ENCODE measurements at regions not wholly inside any gene's neighbourhood (a gene's known extent, or its start where the extent isn't known, plus 50 kb on each side); places are given as distances from the start of the nearest gene placed in this dataset.

DNA sequence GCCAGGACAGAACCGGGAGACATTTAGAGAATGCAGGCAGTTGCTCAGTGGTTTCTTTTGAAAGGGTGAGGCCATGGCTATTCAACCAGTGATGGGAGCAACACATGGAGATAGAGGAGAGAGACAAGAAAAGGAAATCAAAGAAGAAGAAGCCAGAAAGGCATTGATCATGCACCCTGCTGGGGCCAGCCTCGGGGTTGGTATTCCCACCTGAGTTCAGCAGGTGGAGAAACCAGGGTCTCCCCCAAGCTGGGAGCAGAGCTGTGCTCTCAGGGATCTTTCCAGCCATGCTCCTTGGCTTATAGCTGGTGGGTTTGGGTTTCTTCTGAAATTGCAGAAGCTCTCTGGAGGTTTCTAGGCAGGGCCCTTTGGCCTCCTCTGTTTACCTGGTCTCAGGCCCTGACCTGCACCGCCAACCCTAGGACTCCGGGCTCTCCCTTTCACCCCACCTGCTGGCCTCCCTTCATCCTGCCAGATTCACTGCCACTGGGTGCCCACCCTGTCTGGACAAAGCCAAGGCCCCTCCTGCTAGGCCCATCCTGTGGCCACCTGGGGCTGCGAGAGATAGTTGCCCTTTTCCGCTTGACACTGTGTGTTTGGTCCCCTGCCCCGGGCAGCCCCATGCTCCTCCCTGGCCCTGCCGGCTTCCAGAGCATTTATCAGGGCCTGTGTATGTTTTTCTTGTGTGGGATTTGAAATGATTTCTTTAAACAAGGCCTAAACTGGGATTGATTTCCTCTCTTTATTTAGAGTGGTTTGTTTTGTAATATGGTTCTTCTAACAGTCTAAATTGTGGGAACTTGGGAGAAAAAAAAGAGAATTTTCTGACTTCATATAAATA is 126.7 kb downstream of the DDX1 start:
- H3K4me1 ChIP-seq, result no peaks in the 10 kb centered on the region
- no peak for TF ChIP-seq POLR2A (IDR thresholded peaks at IDR 0.05)
- TF ChIP-seq, protein P1, sequence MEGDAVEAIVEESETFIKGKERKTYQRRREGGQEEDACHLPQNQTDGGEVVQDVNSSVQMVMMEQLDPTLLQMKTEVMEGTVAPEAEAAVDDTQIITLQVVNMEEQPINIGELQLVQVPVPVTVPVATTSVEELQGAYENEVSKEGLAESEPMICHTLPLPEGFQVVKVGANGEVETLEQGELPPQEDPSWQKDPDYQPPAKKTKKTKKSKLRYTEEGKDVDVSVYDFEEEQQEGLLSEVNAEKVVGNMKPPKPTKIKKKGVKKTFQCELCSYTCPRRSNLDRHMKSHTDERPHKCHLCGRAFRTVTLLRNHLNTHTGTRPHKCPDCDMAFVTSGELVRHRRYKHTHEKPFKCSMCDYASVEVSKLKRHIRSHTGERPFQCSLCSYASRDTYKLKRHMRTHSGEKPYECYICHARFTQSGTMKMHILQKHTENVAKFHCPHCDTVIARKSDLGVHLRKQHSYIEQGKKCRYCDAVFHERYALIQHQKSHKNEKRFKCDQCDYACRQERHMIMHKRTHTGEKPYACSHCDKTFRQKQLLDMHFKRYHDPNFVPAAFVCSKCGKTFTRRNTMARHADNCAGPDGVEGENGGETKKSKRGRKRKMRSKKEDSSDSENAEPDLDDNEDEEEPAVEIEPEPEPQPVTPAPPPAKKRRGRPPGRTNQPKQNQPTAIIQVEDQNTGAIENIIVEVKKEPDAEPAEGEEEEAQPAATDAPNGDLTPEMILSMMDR (IDR thresholded peaks at IDR 0.05), result no peak
- no peaks in the 10 kb centered on the region for H3K36me3 ChIP-seq
- 74 to 83% methylated on average over 8 of the region's 8 CpGs for WGBS, 2 donors
- H3K27me3 ChIP-seq, result no peaks in the 10 kb centered on the region
- H3K9me3 ChIP-seq, result no peaks in the 10 kb centered on the region
- H3K27ac ChIP-seq, result no peak overlapping the region
- no peak overlapping the region for H3K4me3 ChIP-seq (replicated peaks in 1 of 3)
- intact Hi-C loops (cut with DNase I), result no loop called here
- DNase-seq, result no peak

DNA sequence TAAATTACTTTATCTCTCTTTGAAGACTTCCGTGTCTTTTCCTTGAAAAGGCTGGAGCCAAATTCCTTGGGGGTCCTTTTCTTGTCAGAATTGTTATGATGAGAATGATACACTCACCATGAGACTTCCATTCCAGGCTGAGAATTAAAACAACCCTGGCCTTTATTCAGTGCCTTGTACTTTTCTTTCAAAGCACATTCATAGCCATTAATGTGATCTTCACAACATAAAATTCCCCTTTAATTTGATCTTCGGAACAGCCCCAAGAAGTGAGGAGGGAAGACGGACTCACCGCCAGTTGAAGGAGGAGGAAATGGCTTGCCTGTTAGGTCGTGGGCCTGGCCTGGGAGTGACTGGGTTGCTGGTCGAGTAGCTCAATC is 127.3 kb downstream of the DDX1 start:
- no peak for DNase-seq
- H3K4me1 ChIP-seq, result no peaks in the 10 kb centered on the region
- no peak overlapping the region for H3K27ac ChIP-seq
- no peaks in the 10 kb centered on the region for H3K36me3 ChIP-seq
- TF ChIP-seq, protein P1 (IDR thresholded peaks at IDR 0.05), result no peak
- TF ChIP-seq POLR2A (IDR thresholded peaks at IDR 0.05), result no peak
- H3K4me3 ChIP-seq (replicated peaks in 1 of 3), result no peak overlapping the region
- intact Hi-C loops (cut with DNase I), result no loop called here
- WGBS, 2 donors, result 79 to 86% methylated on average over 6 of the region's 6 CpGs
- no peaks in the 10 kb centered on the region for H3K27me3 ChIP-seq
- no peaks in the 10 kb centered on the region for H3K9me3 ChIP-seq

DNA sequence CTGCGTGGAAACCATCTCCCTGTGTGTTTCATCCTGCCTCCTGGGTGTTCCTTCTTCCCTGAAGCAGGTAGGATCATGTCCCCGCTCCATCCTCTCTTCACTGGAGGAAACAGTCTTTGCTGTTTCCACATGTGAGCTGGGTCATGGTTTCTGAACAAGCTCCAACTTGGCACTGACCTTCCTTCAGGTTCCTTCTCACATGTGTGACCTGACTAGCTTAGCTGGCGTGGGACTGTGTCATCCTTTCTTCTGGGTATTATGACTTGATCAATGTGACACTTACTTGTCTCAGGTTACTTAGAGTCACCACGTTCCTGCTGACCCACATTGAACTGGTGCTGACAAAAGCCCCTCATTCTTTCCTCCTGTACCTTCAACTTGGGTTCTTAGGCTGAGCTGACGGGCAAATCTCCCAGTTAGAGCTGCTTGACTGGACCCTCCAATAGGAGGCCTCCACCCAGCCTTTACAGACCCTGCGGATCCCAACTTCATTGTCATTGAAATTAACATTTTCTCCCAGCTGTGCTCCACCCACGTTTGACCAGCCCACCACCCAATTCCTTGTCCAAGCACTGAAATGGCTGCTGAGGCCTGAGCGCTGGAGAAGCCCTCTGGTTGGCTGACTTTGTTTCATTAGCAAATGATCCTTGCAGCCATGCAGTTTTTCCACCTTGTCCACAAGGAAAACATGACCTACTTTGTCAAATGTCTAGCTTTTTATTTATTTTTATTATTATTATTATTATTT is 128.1 kb downstream of the DDX1 start:
- Histone ChIP-seq H3K4me1 (no peaks in the 10 kb centered on the region), H3K9me3 (no peaks in the 10 kb centered on the region), H3K36me3 (no peaks in the 10 kb centered on the region), H3K27me3 (no peaks in the 10 kb centered on the region), H3K4me3 (replicated peaks in 1 of 3) (no peak overlapping the region), H3K27ac (no peak overlapping the region)
- DNase-seq, result no peak
- TF ChIP-seq, protein P1 (IDR thresholded peaks at IDR 0.05), result no peak
- TF ChIP-seq POLR2A (IDR thresholded peaks at IDR 0.05), result no peak
- WGBS, 2 donors, result 85 to 86% methylated on average over 8 of the region's 8 CpGs
- intact Hi-C loops (cut with DNase I), result no loop called here

DNA sequence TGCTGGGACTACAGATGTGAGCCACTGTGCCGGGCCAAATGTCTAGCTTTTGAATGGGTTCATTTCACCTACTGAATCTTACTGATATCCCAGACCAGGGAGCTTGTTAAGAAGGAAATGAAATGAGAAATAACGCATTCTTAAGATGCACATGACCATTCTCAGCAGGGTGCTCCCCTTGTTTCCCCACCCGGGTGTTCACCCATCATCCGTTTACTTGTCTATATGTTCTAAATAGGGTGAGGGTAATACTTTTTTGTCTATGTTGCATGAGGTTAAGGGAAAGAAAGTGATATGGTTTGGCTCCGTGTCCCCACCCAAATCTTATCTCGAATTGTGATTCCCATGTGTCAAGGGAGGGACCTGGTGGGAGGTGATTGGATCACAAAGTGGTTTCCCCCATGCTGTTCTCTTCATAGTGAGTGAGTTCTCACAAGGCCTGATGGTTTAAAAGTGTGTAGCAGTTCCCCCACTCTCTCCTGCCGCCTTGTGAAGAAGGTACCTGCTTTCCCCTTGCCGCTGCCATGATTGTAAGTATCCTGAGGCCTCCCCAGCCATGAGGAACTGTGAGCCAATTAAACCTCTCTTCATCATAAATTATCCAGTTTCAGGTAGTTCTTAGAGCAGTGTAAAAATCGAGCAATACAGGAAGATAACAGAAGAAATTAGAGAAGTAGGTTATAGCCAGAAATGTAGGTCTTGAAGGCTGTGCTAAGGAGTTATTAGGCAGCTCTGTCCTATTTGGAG is 129.1 kb downstream of the DDX1 start:
- H3K27me3 ChIP-seq, result no peaks in the 10 kb centered on the region
- intact Hi-C loops (cut with DNase I), result no loop called here
- no peaks in the 10 kb centered on the region for H3K36me3 ChIP-seq
- WGBS, 2 donors, result 92 to 97% methylated on average over 9 of the region's 9 CpGs
- no peak for DNase-seq
- no peaks in the 10 kb centered on the region for H3K9me3 ChIP-seq
- no peak overlapping the region for H3K27ac ChIP-seq
- no peak overlapping the region for H3K4me3 ChIP-seq (replicated peaks in 1 of 3)
- TF ChIP-seq, protein P1 (IDR thresholded peaks at IDR 0.05), result no peak
- no peak for TF ChIP-seq POLR2A (IDR thresholded peaks at IDR 0.05)
- H3K4me1 ChIP-seq, result no peaks in the 10 kb centered on the region

All from thyroid gland (tissue), 4 donors.